ENCODE measurements at regions not wholly inside any gene's neighbourhood (a gene's known extent, or its start where the extent isn't known, plus 50 kb on each side); places are given as distances from the start of the nearest gene placed in this dataset.
"Not testable (repeated sequence)": the region's sequence is repeated elsewhere in the genome, so short reads cannot be mapped to it uniquely, and the experiment has no call there.

DNA sequence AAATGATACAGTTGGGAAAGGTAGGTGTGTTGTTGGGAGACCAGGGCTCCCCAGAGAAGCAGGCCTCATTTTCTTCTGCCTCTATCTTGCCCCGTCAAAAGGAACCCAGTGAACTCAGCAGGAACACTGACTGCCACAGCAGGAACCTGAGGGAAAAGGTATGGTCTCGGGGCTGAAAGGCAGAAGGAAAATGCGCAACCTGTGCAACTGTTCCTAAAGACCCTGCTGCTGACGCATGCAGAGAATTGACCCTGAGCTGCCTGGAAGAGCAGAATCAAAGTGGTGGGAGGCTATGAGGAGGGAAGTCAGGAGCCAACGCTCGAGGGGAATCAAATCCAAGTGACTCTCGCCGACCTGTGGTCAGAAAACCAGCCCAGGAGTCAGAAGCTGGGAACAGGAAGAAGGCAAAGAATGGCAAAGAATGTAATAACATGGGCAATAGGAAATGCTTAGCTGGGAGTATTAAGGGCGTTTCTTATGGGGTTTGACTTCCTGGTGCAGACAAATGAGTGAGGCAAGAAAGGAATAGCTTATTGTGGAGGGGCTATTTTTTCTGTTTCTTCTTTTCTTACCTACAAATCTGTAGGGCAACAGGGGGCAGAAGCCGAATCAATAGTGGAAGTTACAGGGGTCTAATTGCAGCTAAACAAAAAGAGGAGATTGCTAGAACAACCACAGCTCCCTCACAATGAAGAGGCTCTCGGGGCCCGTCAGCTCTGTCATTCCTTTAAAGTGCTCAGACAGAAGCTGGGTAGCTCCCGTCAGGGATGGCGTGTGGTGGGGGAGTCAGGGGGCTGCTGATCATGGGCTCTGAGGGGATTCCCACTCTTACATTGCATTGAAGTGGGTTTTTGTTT, 65.4 kb upstream of the DLG1 start:
- Histone ChIP-seq H3K4me1 (ENCODE audit: control insufficient read depth, insufficient read depth, low read length) (no peaks in the 10 kb centered on the region; the same call in 1 of the 2 replicates), H3K27me3 (ENCODE audit: control insufficient read depth, insufficient read depth, low read length) (no peaks in the 10 kb centered on the region), H3K27ac (ENCODE audit: low read length) (no peak overlapping the region), H3K9me3 (ENCODE audit: control insufficient read depth, insufficient read depth, low read length) (no peaks in the 10 kb centered on the region; the same call in 1 of the 2 replicates), H3K4me3 (ENCODE audit: low read length) (no peak overlapping the region), H3K36me3 (ENCODE audit: control insufficient read depth, insufficient read depth, low read length) (no peaks in the 10 kb centered on the region)
- no CpG with 5 or more reads among the region's 14 CpGs for WGBS (ENCODE audit: insufficient coverage, insufficient read length)
- DNase-seq (ENCODE audit: low read depth, low spot score): no peak

DNA sequence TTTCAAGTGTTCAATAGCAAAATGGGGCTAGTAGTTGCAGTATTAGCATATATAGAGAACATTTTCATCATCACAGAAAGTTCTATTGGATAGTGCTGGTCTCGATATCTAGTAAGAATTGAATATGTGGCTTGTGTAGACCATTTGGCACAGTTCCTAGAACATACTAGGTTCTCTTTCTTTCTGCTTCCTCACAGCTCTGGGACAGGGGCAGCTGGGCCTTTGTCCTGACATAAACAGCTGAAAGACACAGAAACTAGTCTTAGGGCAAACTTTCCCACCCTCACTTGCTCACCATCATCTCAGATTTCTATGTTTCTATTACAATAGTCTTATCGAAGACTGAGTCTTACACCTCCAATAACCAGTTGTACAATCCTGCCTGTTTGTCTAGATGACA, 63.7 kb upstream of the DLG1 start:
- no peak for DNase-seq (ENCODE audit: low read depth, low spot score)
- WGBS (ENCODE audit: insufficient coverage, insufficient read length): no CpG with 5 or more reads among the region's 2 CpGs
- Histone ChIP-seq H3K4me3 (ENCODE audit: low read length) (no peak overlapping the region), H3K27me3 (ENCODE audit: control insufficient read depth, insufficient read depth, low read length) (no peaks in the 10 kb centered on the region), H3K36me3 (ENCODE audit: control insufficient read depth, insufficient read depth, low read length) (no peaks in the 10 kb centered on the region), H3K9me3 (ENCODE audit: control insufficient read depth, insufficient read depth, low read length) (no peaks in the 10 kb centered on the region; the same call in 1 of the 2 replicates), H3K4me1 (ENCODE audit: control insufficient read depth, insufficient read depth, low read length) (no peaks in the 10 kb centered on the region; the same call in 1 of the 2 replicates), H3K27ac (ENCODE audit: low read length) (no peak overlapping the region)

DNA sequence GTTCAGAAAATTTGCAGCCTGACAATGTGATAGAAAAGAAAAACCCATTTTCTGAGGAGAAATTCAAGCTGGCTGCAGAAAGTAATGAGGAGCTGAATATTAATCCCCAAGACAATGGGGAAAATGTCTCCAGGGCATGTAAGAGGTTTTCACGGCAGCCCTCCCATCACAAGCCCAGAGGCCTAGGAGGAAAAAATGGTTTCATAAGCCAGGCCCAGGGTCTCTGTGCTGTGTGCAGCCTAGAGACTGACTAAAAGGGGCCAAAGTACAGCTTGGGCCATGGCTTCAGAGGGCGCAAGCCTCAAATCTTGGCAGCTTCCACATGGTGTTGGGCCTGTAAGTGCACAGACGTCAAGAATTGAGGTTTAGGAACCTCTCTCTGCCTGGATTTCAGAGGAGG, 61.7 kb upstream of the DLG1 start:
- not testable (repeated sequence) for H3K27ac ChIP-seq (ENCODE audit: low read length)

DNA sequence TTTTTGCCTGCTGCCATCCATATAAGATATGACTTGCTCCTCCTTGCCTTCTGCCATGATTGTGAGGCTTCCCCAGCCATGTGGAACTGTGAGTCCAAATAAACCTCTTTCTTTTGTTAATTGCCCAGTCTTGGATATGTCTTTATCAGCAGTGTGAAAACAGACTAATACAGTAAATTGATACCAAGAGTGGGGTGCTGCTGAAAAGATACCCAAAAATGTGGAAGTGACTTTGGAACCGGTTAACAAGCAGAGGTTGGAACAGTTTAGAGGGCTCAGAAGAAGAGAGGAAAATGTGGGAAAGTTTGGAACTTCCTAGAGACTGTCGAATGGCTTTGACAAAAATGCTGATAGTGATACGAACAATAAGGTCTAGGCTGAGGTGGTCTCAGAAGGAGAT, 61.1 kb upstream of the DLG1 start:
- not testable (repeated sequence) for H3K4me3 ChIP-seq (ENCODE audit: low read length); H3K27me3 ChIP-seq (ENCODE audit: control insufficient read depth, insufficient read depth, low read length); H3K36me3 ChIP-seq (ENCODE audit: control insufficient read depth, insufficient read depth, low read length); H3K27ac ChIP-seq (ENCODE audit: low read length); H3K4me1 ChIP-seq (ENCODE audit: control insufficient read depth, insufficient read depth, low read length); H3K9me3 ChIP-seq (ENCODE audit: control insufficient read depth, insufficient read depth, low read length); DNase-seq (ENCODE audit: low read depth, low spot score)
- WGBS (ENCODE audit: insufficient coverage, insufficient read length): no CpG with 5 or more reads among the region's 3 CpGs

More for the DNA sequence above, 61.7 kb upstream of the DLG1 start:
- H3K27me3 ChIP-seq (ENCODE audit: control insufficient read depth, insufficient read depth, low read length); H3K4me3 ChIP-seq (ENCODE audit: low read length); H3K36me3 ChIP-seq (ENCODE audit: control insufficient read depth, insufficient read depth, low read length); H3K9me3 ChIP-seq (ENCODE audit: control insufficient read depth, insufficient read depth, low read length); H3K4me1 ChIP-seq (ENCODE audit: control insufficient read depth, insufficient read depth, low read length); DNase-seq (ENCODE audit: low read depth, low spot score): not testable (repeated sequence)
- no CpG with 5 or more reads among the region's 3 CpGs for WGBS (ENCODE audit: insufficient coverage, insufficient read length)

DNA sequence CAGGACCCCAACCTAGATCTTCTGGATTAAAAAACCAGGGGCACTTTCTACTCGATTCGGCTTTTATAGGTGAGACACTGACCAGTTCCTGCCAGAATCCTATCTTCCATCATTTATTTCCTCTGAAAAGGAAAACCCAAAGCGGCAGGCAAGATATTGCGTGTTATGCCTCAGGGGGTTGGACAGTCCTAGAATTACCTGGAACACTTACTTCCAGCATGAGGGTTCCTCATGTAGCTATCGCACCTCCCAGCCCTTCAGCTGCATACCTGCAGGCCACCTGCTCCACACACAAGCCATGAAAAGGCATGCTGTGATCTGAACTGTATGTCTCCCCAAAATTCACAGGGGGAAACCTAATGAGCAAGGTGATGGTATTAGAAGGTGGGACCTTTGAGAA, 58.3 kb upstream of the DLG1 start:
- Histone ChIP-seq H3K36me3 (ENCODE audit: control insufficient read depth, insufficient read depth, low read length) (no peaks in the 10 kb centered on the region), H3K9me3 (ENCODE audit: control insufficient read depth, insufficient read depth, low read length) (no peaks in the 10 kb centered on the region; the same call in 1 of the 2 replicates), H3K4me1 (ENCODE audit: control insufficient read depth, insufficient read depth, low read length) (no peaks in the 10 kb centered on the region), H3K27me3 (ENCODE audit: control insufficient read depth, insufficient read depth, low read length) (no peaks in the 10 kb centered on the region), H3K27ac (ENCODE audit: low read length) (no peak overlapping the region), H3K4me3 (ENCODE audit: low read length) (no peak overlapping the region)
- no CpG with 5 or more reads among the region's 5 CpGs for WGBS (ENCODE audit: insufficient coverage, insufficient read length)
- DNase-seq (ENCODE audit: low read depth, low spot score): no peak

DNA sequence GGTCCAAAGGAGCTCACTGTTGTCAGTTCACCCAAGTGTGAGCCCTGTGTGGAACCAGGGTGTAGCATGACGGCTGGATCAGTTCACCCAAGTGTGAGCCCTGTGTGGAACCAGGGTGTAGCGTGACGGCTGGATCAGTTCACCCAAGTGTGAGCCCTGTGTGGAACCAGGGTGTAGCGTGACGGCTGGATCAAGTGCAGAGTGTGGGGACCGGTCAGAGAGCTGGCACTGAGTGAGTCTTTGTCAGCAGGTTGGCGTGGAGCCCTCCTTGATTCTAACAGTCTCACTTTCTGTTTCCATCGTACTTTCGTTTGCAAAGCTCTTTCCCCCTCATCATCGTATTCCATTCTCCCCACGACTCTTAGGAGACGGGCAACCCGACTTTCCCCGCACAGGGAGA, 57.9 kb upstream of the DLG1 start:
- no peak for DNase-seq (ENCODE audit: low read depth, low spot score)
- H3K4me1 ChIP-seq (ENCODE audit: control insufficient read depth, insufficient read depth, low read length): no peaks in the 10 kb centered on the region
- H3K27me3 ChIP-seq (ENCODE audit: control insufficient read depth, insufficient read depth, low read length): no peaks in the 10 kb centered on the region
- no peak overlapping the region for H3K27ac ChIP-seq (ENCODE audit: low read length)
- no CpG with 5 or more reads among the region's 14 CpGs for WGBS (ENCODE audit: insufficient coverage, insufficient read length)
- no peak overlapping the region for H3K4me3 ChIP-seq (ENCODE audit: low read length)
- H3K36me3 ChIP-seq (ENCODE audit: control insufficient read depth, insufficient read depth, low read length): no peaks in the 10 kb centered on the region
- no peaks in the 10 kb centered on the region; the same call in 1 of the 2 replicates for H3K9me3 ChIP-seq (ENCODE audit: control insufficient read depth, insufficient read depth, low read length)

DNA sequence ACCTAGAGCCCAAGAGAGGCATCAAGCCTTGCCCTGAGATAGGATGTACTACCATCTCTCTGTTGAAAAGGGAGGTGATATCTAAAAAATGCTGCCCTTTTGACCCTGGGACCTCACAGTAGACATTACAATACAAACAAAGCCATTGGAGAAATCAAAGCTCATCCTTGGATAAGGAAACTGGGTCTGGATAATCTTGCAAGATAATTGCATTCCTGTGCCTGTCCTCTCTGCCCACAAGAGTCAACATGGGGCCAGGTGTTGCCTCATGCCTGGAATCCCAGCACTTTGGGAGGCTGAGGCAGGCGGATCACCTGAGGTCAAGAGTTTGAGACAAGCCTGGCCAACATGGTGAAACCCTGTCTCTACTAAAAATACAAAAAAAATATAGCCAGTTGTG, 57.3 kb upstream of the DLG1 start:
- DNase-seq (ENCODE audit: low read depth, low spot score): no peak
- H3K36me3 ChIP-seq (ENCODE audit: control insufficient read depth, insufficient read depth, low read length): no peaks in the 10 kb centered on the region
- no peaks in the 10 kb centered on the region for H3K27me3 ChIP-seq (ENCODE audit: control insufficient read depth, insufficient read depth, low read length)
- no peaks in the 10 kb centered on the region for H3K4me1 ChIP-seq (ENCODE audit: control insufficient read depth, insufficient read depth, low read length)
- no peaks in the 10 kb centered on the region; the same call in 1 of the 2 replicates for H3K9me3 ChIP-seq (ENCODE audit: control insufficient read depth, insufficient read depth, low read length)
- H3K27ac ChIP-seq (ENCODE audit: low read length): no peak overlapping the region
- no peak overlapping the region for H3K4me3 ChIP-seq (ENCODE audit: low read length)
- no CpG with 5 or more reads among the region's 1 CpG for whole genome bisulfite sequencing (ENCODE audit: insufficient coverage, insufficient read length)

DNA sequence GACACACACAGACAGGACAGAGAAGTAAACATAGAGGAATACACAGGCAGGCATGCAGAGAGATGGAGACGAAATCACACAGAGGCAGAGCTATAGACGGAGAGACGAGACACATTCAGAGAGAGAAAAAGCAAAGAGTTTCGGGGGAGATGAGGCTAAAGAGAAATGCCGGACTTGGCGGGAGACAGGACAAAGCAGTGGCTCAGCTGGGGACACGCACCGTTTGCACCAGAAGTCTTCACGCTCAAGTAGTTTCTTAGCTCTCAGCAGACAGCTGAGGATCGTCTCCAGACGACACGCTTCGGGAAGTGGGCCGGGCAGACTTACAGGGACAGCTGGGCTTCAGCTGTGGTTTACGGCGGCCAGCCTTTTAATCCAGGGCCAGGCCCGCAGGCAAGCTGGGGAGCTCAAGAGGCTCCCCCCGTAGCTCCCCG, 56.2 kb upstream of the DLG1 start:
- no peaks in the 10 kb centered on the region for H3K9me3 ChIP-seq (ENCODE audit: control insufficient read depth, insufficient read depth, low read length)
- H3K4me3 ChIP-seq (ENCODE audit: low read length): no peak overlapping the region
- H3K36me3 ChIP-seq (ENCODE audit: control insufficient read depth, insufficient read depth, low read length): no peaks in the 10 kb centered on the region
- no peak for DNase-seq (ENCODE audit: low read depth, low spot score)
- H3K27ac ChIP-seq (ENCODE audit: low read length): no peak overlapping the region
- no CpG with 5 or more reads among the region's 19 CpGs for WGBS (ENCODE audit: insufficient coverage, insufficient read length)
- H3K4me1 ChIP-seq (ENCODE audit: control insufficient read depth, insufficient read depth, low read length): no peaks in the 10 kb centered on the region
- H3K27me3 ChIP-seq (ENCODE audit: control insufficient read depth, insufficient read depth, low read length): no peaks in the 10 kb centered on the region

DNA sequence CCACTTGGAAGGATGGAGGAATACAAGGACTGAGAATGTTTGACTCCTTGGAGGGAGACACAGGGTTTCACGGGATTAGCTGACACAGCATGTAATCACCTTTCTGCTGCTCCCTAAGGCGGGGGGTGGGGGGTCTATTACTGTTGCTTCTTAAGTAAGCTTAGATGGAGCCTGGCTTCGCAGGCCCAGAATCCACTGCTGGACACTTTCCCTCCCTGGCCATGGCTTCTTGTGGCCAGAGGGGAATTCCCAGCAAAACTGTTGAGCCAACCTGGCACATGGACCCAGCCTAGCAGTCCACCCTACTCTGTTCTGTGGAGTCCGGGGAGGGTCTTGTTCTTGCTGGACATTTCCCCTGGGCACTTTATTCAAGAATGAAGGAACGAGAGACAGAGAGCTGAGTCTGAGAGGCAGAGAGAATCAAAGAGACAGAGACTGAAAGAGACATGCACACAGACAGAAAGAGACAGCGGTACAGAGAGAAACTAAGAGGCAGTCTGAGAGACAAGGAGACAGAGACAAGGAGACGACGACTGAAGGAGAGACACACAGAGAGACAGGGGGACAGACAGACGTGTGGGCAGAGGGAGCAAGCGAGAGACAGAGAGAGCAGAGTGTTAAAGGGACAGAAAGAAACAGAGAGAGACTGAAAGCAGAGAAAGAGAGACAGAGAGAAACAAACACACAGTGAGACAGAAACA, 55.6 kb upstream of the DLG1 start:
- Histone ChIP-seq H3K4me3 (ENCODE audit: low read length) (no peak overlapping the region), H3K9me3 (ENCODE audit: control insufficient read depth, insufficient read depth, low read length) (no peaks in the 10 kb centered on the region), H3K36me3 (ENCODE audit: control insufficient read depth, insufficient read depth, low read length) (no peaks in the 10 kb centered on the region), H3K27me3 (ENCODE audit: control insufficient read depth, insufficient read depth, low read length) (no peaks in the 10 kb centered on the region), H3K27ac (ENCODE audit: low read length) (no peak overlapping the region), H3K4me1 (ENCODE audit: control insufficient read depth, insufficient read depth, low read length) (no peaks in the 10 kb centered on the region)
- no peak for DNase-seq (ENCODE audit: low read depth, low spot score)
- WGBS (ENCODE audit: insufficient coverage, insufficient read length): no CpG with 5 or more reads among the region's 10 CpGs

DNA sequence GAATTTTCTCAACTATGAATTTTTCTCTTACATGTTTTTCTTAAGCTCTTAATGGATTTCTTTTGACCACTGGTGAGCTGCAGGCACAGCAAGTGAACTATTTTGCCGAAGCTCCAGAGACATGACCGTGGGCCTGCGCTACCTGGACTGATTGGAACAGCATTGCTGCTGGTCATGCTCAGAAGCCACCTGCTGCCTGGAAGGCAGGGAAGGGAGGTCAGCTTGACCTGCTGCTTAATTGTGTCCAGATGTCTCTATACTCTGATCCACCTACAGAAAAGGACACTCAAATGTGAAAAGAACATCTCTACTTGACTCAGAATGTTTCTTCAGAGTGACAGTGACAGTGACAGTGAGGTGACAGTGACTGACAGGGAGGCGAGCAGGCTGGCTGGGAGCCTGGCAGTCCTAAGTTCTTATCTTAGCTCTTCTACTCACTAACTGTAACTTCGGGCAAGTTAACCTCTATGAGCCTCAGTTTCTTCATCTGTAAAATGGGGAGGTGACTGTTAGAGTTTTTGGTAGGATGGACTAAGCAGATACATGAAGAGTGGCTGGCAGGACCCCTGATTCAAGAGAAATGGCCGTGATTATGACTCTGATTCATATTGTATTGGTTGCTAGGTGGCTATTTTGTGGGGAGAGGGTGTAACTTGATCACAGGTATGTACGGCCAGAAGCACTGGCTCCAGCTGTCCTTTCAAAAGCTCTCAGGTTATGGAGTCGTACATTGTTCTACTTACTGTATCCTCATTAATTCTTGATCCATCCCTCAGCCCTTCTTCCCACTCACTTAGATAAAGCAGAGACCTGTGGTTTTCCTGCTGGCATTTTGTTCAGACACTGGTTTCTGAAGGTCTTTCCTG, 54.8 kb upstream of the DLG1 start:
- Histone ChIP-seq H3K4me3 (ENCODE audit: low read length) (no peak overlapping the region), H3K27me3 (ENCODE audit: control insufficient read depth, insufficient read depth, low read length) (no peaks in the 10 kb centered on the region), H3K36me3 (ENCODE audit: control insufficient read depth, insufficient read depth, low read length) (no peaks in the 10 kb centered on the region), H3K4me1 (ENCODE audit: control insufficient read depth, insufficient read depth, low read length) (no peaks in the 10 kb centered on the region), H3K9me3 (ENCODE audit: control insufficient read depth, insufficient read depth, low read length) (no peaks in the 10 kb centered on the region), H3K27ac (ENCODE audit: low read length) (no peak overlapping the region)
- no peak for DNase-seq (ENCODE audit: low read depth, low spot score)
- WGBS (ENCODE audit: insufficient coverage, insufficient read length): no CpG with 5 or more reads among the region's 8 CpGs

Data from iPS DF 6.9 (cell line).